MM.1S (cell line): ENCODE measurements at regions not wholly inside any gene's neighbourhood (a gene's known extent, or its start where the extent isn't known, plus 50 kb on each side); places are given as distances from the start of the nearest gene placed in this dataset.

Experiments used
- DNase-seq: peaks from one replicate; pipeline ENCODE4 v3.0.0-alpha.2; 2015
- H2AFZ ChIP-seq: fragments of 300-600 bp; sonication (generic); 2 replicates; pipeline ENCODE4 v1.6.0; 2016; ENCODE audit warnings: antibody characterized with exemption, low read length
- H3F3A ChIP-seq: fragments of 300-600 bp; sonication (generic); 2 replicates; pipeline ENCODE4 v1.6.1; 2016; ENCODE audit warnings: mild to moderate bottlenecking, antibody characterized with exemption, low read length, moderate library complexity, mixed read lengths; ENCODE audit not compliant: insufficient read depth
- H3K27ac ChIP-seq: fragments of 300-600 bp; sonication (generic); 2 replicates; pipeline ENCODE4 v1.5.1; 2016; ENCODE audit warnings: mild to moderate bottlenecking, low read length
- H3K27me3 ChIP-seq: fragments of 300-600 bp; sonication (generic); replicated peaks from 2 replicates; pipeline ENCODE4 v1.6.0; 2016; ENCODE audit warnings: low read length; ENCODE audit not compliant: insufficient read depth
- H3K36me3 ChIP-seq: fragments of 300-600 bp; sonication (generic); replicated peaks from 2 replicates; pipeline ENCODE4 v1.6.1; 2016; ENCODE audit warnings: mild to moderate bottlenecking, low read length, mixed read lengths; ENCODE audit not compliant: insufficient read depth
- H3K4me1 ChIP-seq: fragments of 300-600 bp; sonication (generic); 2 replicates; pipeline ENCODE4 v1.6.1; 2016; ENCODE audit warnings: low read length, mixed read lengths
- H3K4me2 ChIP-seq: fragments of 300-600 bp; sonication (generic); 2 replicates; pipeline ENCODE4 v1.6.0; 2016; ENCODE audit warnings: low read depth, low read length
- H3K4me3 ChIP-seq: fragments of 300-600 bp; sonication (generic); 2 replicates; pipeline ENCODE4 v1.5.1; 2016; ENCODE audit warnings: low read length, mixed read lengths
- H3K79me2 ChIP-seq: fragments of 300-600 bp; sonication (generic); 2 replicates; pipeline ENCODE4 v1.6.1; 2016; ENCODE audit warnings: mixed run types, low read length, mixed read lengths
- H3K9ac ChIP-seq: fragments of 300-600 bp; sonication (generic); 2 replicates; pipeline ENCODE4 v1.6.1; 2016; ENCODE audit warnings: low read length, mixed read lengths
- H3K9me2 ChIP-seq: fragments of 300-600 bp; sonication (generic); replicated peaks from 2 replicates; pipeline ENCODE4 v1.6.1; 2016; ENCODE audit warnings: mild to moderate bottlenecking, low read length, mixed read lengths; ENCODE audit not compliant: insufficient read depth
- H3K9me3 ChIP-seq: fragments of 300-600 bp; sonication (generic); replicated peaks from 2 replicates; pipeline ENCODE4 v1.6.1; 2016; ENCODE audit warnings: mild to moderate bottlenecking, low read length, mixed read lengths; ENCODE audit not compliant: insufficient read depth
- H4K20me1 ChIP-seq: fragments of 300-600 bp; sonication (generic); 2 replicates; pipeline ENCODE4 v1.6.1; 2016; ENCODE audit warnings: mild to moderate bottlenecking, low read length, moderate library complexity, mixed read lengths; ENCODE audit not compliant: insufficient read depth
- EZH2 ChIP-seq: fragments of 300-600 bp; sonication (generic); optimal IDR thresholded peaks from 2 replicates; pipeline ENCODE3; 2017; ENCODE audit warnings: low read depth, mild to moderate bottlenecking, antibody characterized with exemption, low read length, mixed read lengths
- EZH2phosphoT487 ChIP-seq: fragments of 300-600 bp; sonication (generic); IDR thresholded peaks from 2 replicates; pipeline ENCODE4 v1.6.1; 2018; ENCODE audit warnings: antibody characterized with exemption, low read length
- TF ChIP-seq, protein P1 (sequence below): fragments of 300-600 bp; sonication (generic); IDR thresholded peaks from 2 replicates; pipeline ENCODE4 v1.5.1; 2016; ENCODE audit warnings: antibody characterized with exemption, low read length, mixed read lengths

DNA sequence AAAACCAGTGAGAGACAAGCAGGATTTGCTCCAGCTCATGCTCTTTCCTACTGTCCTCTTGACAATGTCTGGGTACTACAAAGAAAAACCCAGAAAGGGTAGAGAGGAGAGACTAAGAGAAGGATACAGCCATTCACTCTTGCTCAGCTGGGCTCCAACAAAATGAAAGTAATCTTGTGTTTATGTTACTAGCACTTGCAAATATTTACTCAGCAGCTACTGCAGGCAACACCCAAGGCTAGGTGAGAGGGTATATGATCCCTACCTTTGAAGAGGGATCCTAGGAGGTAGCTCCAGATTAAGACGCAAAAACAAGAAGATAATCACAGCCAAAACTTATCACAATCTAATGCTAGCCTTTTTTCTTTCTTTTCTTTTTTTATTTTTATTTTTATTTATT lies 329.6 kb upstream of the ACVR2A start:
- no peak overlapping the region for H3K27ac ChIP-seq
- no peak for DNase-seq
- H2AFZ ChIP-seq: no peak overlapping the region

DNA sequence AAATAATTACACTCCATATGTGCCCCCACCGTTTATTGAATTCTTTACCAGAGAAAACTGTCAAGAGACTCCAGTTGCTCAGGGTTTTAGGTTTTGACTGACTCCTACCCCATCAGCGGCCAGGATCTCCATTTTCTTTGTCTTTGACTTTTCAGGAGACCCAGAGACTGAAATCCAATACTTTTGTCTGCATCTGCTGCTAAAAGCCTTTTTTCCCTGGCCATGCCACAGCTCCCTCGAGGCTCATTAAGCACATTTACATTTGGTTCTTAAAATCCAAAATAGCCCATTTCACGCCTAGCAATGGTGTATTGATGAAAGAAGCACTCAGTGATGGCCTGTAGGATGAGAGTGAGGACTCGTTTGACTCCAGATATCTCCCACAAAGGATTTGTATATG lies 332.6 kb upstream of the ACVR2A start:
- H3K9ac ChIP-seq: no peak overlapping the region
- H2AFZ ChIP-seq: no peak overlapping the region
- no peak for DNase-seq

More for the DNA sequence above, 329.6 kb upstream of the ACVR2A start:
- Histone ChIP-seq H4K20me1 (no peaks in the 10 kb centered on the region), H3K9me3 (no peaks in the 10 kb centered on the region), H3K4me3 (no peak overlapping the region), H3K9ac (no peak overlapping the region), H3F3A (no peaks in the 10 kb centered on the region), H3K36me3 (no peaks in the 10 kb centered on the region), H3K4me1 (no peaks in the 10 kb centered on the region), H3K4me2 (no peak overlapping the region), H3K9me2 (no peaks in the 10 kb centered on the region), H3K27me3 (no peaks in the 10 kb centered on the region), H3K79me2 (no peaks in the 10 kb centered on the region)
- TF ChIP-seq EZH2phosphoT487 (no peak), EZH2 (no peak)
- TF ChIP-seq, protein P1, sequence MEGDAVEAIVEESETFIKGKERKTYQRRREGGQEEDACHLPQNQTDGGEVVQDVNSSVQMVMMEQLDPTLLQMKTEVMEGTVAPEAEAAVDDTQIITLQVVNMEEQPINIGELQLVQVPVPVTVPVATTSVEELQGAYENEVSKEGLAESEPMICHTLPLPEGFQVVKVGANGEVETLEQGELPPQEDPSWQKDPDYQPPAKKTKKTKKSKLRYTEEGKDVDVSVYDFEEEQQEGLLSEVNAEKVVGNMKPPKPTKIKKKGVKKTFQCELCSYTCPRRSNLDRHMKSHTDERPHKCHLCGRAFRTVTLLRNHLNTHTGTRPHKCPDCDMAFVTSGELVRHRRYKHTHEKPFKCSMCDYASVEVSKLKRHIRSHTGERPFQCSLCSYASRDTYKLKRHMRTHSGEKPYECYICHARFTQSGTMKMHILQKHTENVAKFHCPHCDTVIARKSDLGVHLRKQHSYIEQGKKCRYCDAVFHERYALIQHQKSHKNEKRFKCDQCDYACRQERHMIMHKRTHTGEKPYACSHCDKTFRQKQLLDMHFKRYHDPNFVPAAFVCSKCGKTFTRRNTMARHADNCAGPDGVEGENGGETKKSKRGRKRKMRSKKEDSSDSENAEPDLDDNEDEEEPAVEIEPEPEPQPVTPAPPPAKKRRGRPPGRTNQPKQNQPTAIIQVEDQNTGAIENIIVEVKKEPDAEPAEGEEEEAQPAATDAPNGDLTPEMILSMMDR: no peak

DNA sequence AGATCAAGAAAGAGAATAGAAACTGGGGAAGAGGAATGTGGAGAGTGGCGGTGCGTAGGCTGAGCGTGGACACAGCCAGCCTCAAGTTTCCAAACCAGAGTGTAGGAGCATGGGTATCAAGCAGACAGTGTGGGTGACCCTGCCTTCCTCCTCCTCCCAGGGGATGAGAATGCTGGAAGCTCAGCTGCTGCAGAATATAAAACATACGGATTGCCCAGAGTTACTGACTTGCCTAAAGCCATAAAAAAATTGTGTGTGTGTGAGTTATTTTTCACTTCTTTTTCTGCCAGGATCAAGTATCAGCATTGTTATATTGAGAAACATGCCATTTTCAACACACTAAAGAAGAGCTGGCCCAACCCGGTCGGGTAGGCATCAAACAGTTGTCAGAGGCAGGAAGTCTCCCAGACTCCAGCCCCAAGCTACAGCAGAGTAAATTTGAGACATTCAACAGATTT lies 333.3 kb upstream of the ACVR2A start:
- H4K20me1 ChIP-seq: no peaks in the 10 kb centered on the region
- H3K4me3 ChIP-seq: no peak overlapping the region
- TF ChIP-seq, protein P1: no peak
- no peak for TF ChIP-seq EZH2
- H3F3A ChIP-seq: no peaks in the 10 kb centered on the region
- no peaks in the 10 kb centered on the region for H3K27me3 ChIP-seq
- H3K27ac ChIP-seq: no peak overlapping the region
- no peaks in the 10 kb centered on the region for H3K4me1 ChIP-seq
- no peak overlapping the region for H3K4me2 ChIP-seq
- no peak for DNase-seq
- no peak overlapping the region for H3K9ac ChIP-seq
- no peak overlapping the region for H2AFZ ChIP-seq
- H3K79me2 ChIP-seq: no peaks in the 10 kb centered on the region
- H3K9me2 ChIP-seq: no peaks in the 10 kb centered on the region
- no peaks in the 10 kb centered on the region for H3K9me3 ChIP-seq
- H3K36me3 ChIP-seq: no peaks in the 10 kb centered on the region

More for the DNA sequence above, 332.6 kb upstream of the ACVR2A start:
- Histone ChIP-seq H3K27ac (no peak overlapping the region), H3K36me3 (no peaks in the 10 kb centered on the region), H3K79me2 (no peaks in the 10 kb centered on the region), H3K9me3 (no peaks in the 10 kb centered on the region), H3K4me2 (no peak overlapping the region), H3K27me3 (no peaks in the 10 kb centered on the region), H3K9me2 (no peaks in the 10 kb centered on the region), H3K4me3 (no peak overlapping the region), H4K20me1 (no peaks in the 10 kb centered on the region), H3K4me1 (no peaks in the 10 kb centered on the region), H3F3A (no peaks in the 10 kb centered on the region)
- TF ChIP-seq EZH2 (no peak), EZH2phosphoT487 (no peak)
- TF ChIP-seq, protein P1: no peak
